H1 (cell line): ENCODE measurements at regions not wholly inside any gene's neighbourhood (a gene's known extent, or its start where the extent isn't known, plus 50 kb on each side); places are given as distances from the start of the nearest gene placed in this dataset.

Experiments
- CHD2 ChIP-seq: IDR thresholded peaks from 2 replicates; pipeline ENCODE4 v1.6.1; 2012; ENCODE audit warnings: low read length, improper control_type of control experiment
- CHD7 ChIP-seq: fragments of 300-600 bp; sonication (generic); IDR thresholded peaks from 2 replicates; pipeline ENCODE4 v1.7.1; 2012; ENCODE audit warnings: low read length, moderate library complexity, mild to moderate bottlenecking, inconsistent platforms; ENCODE audit not compliant: insufficient replicate concordance
- CTBP2 ChIP-seq: IDR thresholded peaks from 2 replicates; pipeline ENCODE4 v1.7.0; 2011; ENCODE audit warnings: borderline replicate concordance, mild to moderate bottlenecking, moderate library complexity, mixed read lengths, low read length; ENCODE audit not compliant: insufficient read depth, insufficient read length
- CTCF ChIP-seq, 3 experiments: IDR thresholded peaks; 1 replicate in 2 of 3; 2 replicates in 1 of 3; pipeline versions ENCODE4 v1.5.1 to v1.6.1; 2011; ENCODE audit warnings: low read length in 3 of 3, mild to moderate bottlenecking in 3 of 3, inconsistent platforms in 2 of 3, low read depth in 1 of 3, moderate library complexity in 1 of 3; ENCODE audit not compliant: insufficient read depth in 1 of 3; ENCODE audit errors: control extremely low read depth in 1 of 3
- JUN ChIP-seq: IDR thresholded peaks from 2 replicates; pipeline ENCODE4 v1.6.1; 2011; ENCODE audit warnings: low read depth, mild to moderate bottlenecking, improper control_type of control experiment, low read length
- JUND ChIP-seq: IDR thresholded peaks from 2 replicates; pipeline ENCODE4 v1.6.1; 2011; ENCODE audit warnings: mild to moderate bottlenecking, improper control_type of control experiment, low read length
- KDM5A ChIP-seq: fragments of 200-600 bp; IDR thresholded peaks from 2 replicates; pipeline ENCODE4 v1.7.1; 2012; ENCODE audit warnings: mild to moderate bottlenecking, low read length, inconsistent platforms, mixed read lengths
- POU5F1 ChIP-seq: IDR thresholded peaks from 2 replicates; pipeline ENCODE4 v1.6.1; 2011; ENCODE audit warnings: low read depth, mild to moderate bottlenecking, low read length, moderate library complexity
- SIX5 ChIP-seq: IDR thresholded peaks from 2 replicates; pipeline ENCODE4 v1.6.1; 2011; ENCODE audit warnings: mild to moderate bottlenecking, low read depth, low read length
- SP2 ChIP-seq: IDR thresholded peaks from 2 replicates; pipeline ENCODE4 v1.6.1; 2012; ENCODE audit warnings: mild to moderate bottlenecking, low read length, inconsistent platforms
- SP4 ChIP-seq: IDR thresholded peaks from 2 replicates; pipeline ENCODE4 v1.6.1; 2012; ENCODE audit warnings: low read length, inconsistent platforms

- TF ChIP-seq CHD7 (no peak), SIX5 (no peak), SP4 (no peak), KDM5A (no peak), JUND (no peak), CHD2 (no peak), POU5F1 (no peak), CTBP2 (no peak), JUN (no peak), SP2 (no peak), CTCF (IDR thresholded peaks at IDR 0.05; ENCODE audit: control extremely low read depth in 1 of 3, insufficient read depth in 1 of 3, low read depth in 1 of 3, low read length in 3 of 3) (no peak)
These were observed 452.6 kb downstream of the SETBP1 start (continued) for GRCh38 chr18:45133276-45133675.
